Right lobe of liver (tissue), 4 donors: ENCODE measurements at regions not wholly inside any gene's neighbourhood (a gene's known extent, or its start where the extent isn't known, plus 50 kb on each side); places are given as distances from the start of the nearest gene placed in this dataset.

Experiments
- POLR2A ChIP-seq: fragments of 450-650 bp; IDR thresholded peaks from one replicate; pipeline ENCODE4 v1.6.1; 2017; ENCODE audit warnings: antibody characterized with exemption, mild to moderate bottlenecking
- TF ChIP-seq, protein P1 (sequence below), 4 donors: fragments of 200-600 bp in 3 of 4; fragments of 450-650 bp in 1 of 4; IDR thresholded peaks; one replicate each; pipeline versions ENCODE4 v1.5.1 to v1.8.0; 2016 to 2022; ENCODE audit warnings: antibody characterized with exemption in 4 of 4, mild to moderate bottlenecking in 2 of 4
- donor health status: DM: no; HTN: no; CAD: no.
- donor health status: DM: no; HTN: no; CAD: no.
- donor health status: DM: no; HTN: yes; CAD: no.

- TF ChIP-seq, protein P1, sequence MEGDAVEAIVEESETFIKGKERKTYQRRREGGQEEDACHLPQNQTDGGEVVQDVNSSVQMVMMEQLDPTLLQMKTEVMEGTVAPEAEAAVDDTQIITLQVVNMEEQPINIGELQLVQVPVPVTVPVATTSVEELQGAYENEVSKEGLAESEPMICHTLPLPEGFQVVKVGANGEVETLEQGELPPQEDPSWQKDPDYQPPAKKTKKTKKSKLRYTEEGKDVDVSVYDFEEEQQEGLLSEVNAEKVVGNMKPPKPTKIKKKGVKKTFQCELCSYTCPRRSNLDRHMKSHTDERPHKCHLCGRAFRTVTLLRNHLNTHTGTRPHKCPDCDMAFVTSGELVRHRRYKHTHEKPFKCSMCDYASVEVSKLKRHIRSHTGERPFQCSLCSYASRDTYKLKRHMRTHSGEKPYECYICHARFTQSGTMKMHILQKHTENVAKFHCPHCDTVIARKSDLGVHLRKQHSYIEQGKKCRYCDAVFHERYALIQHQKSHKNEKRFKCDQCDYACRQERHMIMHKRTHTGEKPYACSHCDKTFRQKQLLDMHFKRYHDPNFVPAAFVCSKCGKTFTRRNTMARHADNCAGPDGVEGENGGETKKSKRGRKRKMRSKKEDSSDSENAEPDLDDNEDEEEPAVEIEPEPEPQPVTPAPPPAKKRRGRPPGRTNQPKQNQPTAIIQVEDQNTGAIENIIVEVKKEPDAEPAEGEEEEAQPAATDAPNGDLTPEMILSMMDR (IDR thresholded peaks at IDR 0.05) = no peak
- TF ChIP-seq POLR2A = no peak
Observed at GRCh38 chr1:87598429-87598828, 269.7 kb downstream of the LMO4 start.
